Keratinocyte (primary cell): ENCODE measurements at regions not wholly inside any gene's neighbourhood (a gene's known extent, or its start where the extent isn't known, plus 50 kb on each side); places are given as distances from the start of the nearest gene placed in this dataset.

Source experiments
- DNase-seq: peaks from one replicate; pipeline ENCODE4 v3.0.0-alpha.2; 2011; ENCODE audit warnings: low read depth, missing footprints, low spot score
- FAIRE-seq: peaks from 2 replicates; lab custom pipeline; 2011; peaks lifted over from hg19 to GRCh38; lab: Jason Lieb, UNC
- H2AFZ ChIP-seq: 2 replicates; pipeline ENCODE4 v1.6.0; 2012; ENCODE audit warnings: low read length, control low read depth, inconsistent platforms; ENCODE audit not compliant: control insufficient read depth
- H3K27ac ChIP-seq: 2 replicates; pipeline ENCODE4 v1.5.1; 2011; ENCODE audit warnings: low read length; ENCODE audit not compliant: control insufficient read depth, insufficient read depth
- H3K27me3 ChIP-seq: 3 replicates; pipeline ENCODE4 v1.6.0; 2011; ENCODE audit warnings: low read length; ENCODE audit not compliant: control insufficient read depth, insufficient read depth; ENCODE audit errors: extremely low read depth
- H3K36me3 ChIP-seq, 2 experiments: 2 replicates in 1 of 2; 3 replicates in 1 of 2; pipeline ENCODE4 v1.5.1; 2011; ENCODE audit warnings: low read length in 2 of 2, mild to moderate bottlenecking in 1 of 2; ENCODE audit not compliant: control insufficient read depth in 2 of 2, insufficient read depth in 2 of 2; ENCODE audit errors: extremely low read depth in 1 of 2
- H3K4me1 ChIP-seq: 3 replicates; pipeline ENCODE4 v1.5.1; 2011; ENCODE audit warnings: low read length; ENCODE audit not compliant: control insufficient read depth, insufficient read depth; ENCODE audit errors: extremely low read depth
- H3K4me2 ChIP-seq: 3 replicates; pipeline ENCODE4 v1.6.0; 2011; ENCODE audit warnings: low read depth, low read length; ENCODE audit not compliant: control insufficient read depth, insufficient read depth; ENCODE audit errors: extremely low read depth
- H3K4me3 ChIP-seq, 3 experiments: fragments of 200-600 bp in 1 of 3; sonication (generic) in 1 of 3; 2 replicates in 2 of 3; 3 replicates in 1 of 3; pipeline ENCODE4 v1.5.1; 2011 to 2016; ENCODE audit warnings: low read length in 3 of 3, mild to moderate bottlenecking in 3 of 3, control low read depth in 2 of 3, inconsistent platforms in 1 of 3, low read depth in 1 of 3, mixed read lengths in 1 of 3, mixed run types in 1 of 3, moderate library complexity in 1 of 3; ENCODE audit not compliant: control insufficient read depth in 2 of 3, insufficient read depth in 2 of 3; ENCODE audit errors: extremely low read depth in 1 of 3
- H3K79me2 ChIP-seq: 2 replicates; pipeline ENCODE4 v1.6.0; 2012; ENCODE audit warnings: low read length; ENCODE audit not compliant: control insufficient read depth, insufficient read depth
- H3K9ac ChIP-seq: 3 replicates; pipeline ENCODE4 v1.6.0; 2011; ENCODE audit warnings: low read length; ENCODE audit not compliant: control insufficient read depth, insufficient read depth; ENCODE audit errors: extremely low read depth
- H3K9me1 ChIP-seq: 3 replicates; pipeline ENCODE4 v1.6.0; 2011; ENCODE audit warnings: low read length; ENCODE audit not compliant: control insufficient read depth, insufficient read depth; ENCODE audit errors: extremely low read depth
- H3K9me3 ChIP-seq: 2 replicates; pipeline ENCODE4 v1.5.1; 2012; ENCODE audit warnings: low read depth, low read length; ENCODE audit not compliant: control insufficient read depth
- H4K20me1 ChIP-seq: 3 replicates; pipeline ENCODE4 v1.6.0; 2011; ENCODE audit warnings: low read length; ENCODE audit not compliant: control insufficient read depth, insufficient read depth; ENCODE audit errors: extremely low read depth
- CTCF ChIP-seq, 3 experiments: IDR thresholded peaks in 1 of 3; conservative IDR thresholded peaks in 1 of 3; optimal IDR thresholded peaks in 1 of 3; 2 replicates in 2 of 3; 3 replicates in 1 of 3; pipeline versions ENCODE3 to v1.5.1; 2011; ENCODE audit warnings: low read length in 3 of 3, mild to moderate bottlenecking in 3 of 3, moderate library complexity in 2 of 3, control low read depth in 1 of 3, inconsistent platforms in 1 of 3; ENCODE audit not compliant: insufficient read depth in 2 of 3; ENCODE audit errors: extremely low read depth in 1 of 3
- EZH2 ChIP-seq: IDR thresholded peaks from one replicate; pipeline ENCODE4 v1.6.1; 2012; ENCODE audit warnings: inconsistent platforms, mild to moderate bottlenecking, low read length, moderate library complexity
- dilution Hi-C: fragments of 300-500 bp; cut with MboI; formaldehyde crosslinking; loops from one replicate; pipeline ENCODE4 v1.7.0; 2020; ENCODE audit warnings: low sequenced_read_pairs; ENCODE audit not compliant: extremely low pct_ligation_motif_present

GRCh38 chr5:63032343-63032742 is 453.7 kb downstream of the LRRC70 start:
- H3K27me3 ChIP-seq: no peaks in the 10 kb centered on the region
- no peak overlapping the region for H3K4me3 ChIP-seq
- H3K4me2 ChIP-seq: no peak overlapping the region
- no peaks in the 10 kb centered on the region for H3K4me1 ChIP-seq
- dilution Hi-C loops: no loop called here
- TF ChIP-seq CTCF (optimal IDR thresholded peaks at IDR 0.05 in 1 of 3, IDR thresholded peaks at IDR 0.05 in 1 of 3, conservative IDR thresholded peaks at IDR 0.05 in 1 of 3; ENCODE audit: extremely low read depth in 1 of 3, insufficient read depth in 2 of 3, low read length in 3 of 3): no peak
- TF ChIP-seq EZH2: no peak
- DNase-seq (no peak), FAIRE-seq (no peak)
- H3K27ac ChIP-seq: no peak overlapping the region
- no peaks in the 10 kb centered on the region for H3K9me1 ChIP-seq
- H4K20me1 ChIP-seq: no peaks in the 10 kb centered on the region
- H2AFZ ChIP-seq: no peak overlapping the region
- no peak overlapping the region for H3K9ac ChIP-seq
- H3K9me3 ChIP-seq: no peaks in the 10 kb centered on the region
- H3K79me2 ChIP-seq: no peaks in the 10 kb centered on the region
- no peaks in the 10 kb centered on the region for H3K36me3 ChIP-seq

- FAIRE-seq (no peak), DNase-seq (no peak)
- no peaks in the 10 kb centered on the region for H3K79me2 ChIP-seq
Observed at GRCh38 chr5:63029891-63030290, 451.3 kb downstream of the LRRC70 start.

More at GRCh38 chr5:63029891-63030290, 451.3 kb downstream of the LRRC70 start:
- no peak overlapping the region for H3K27ac ChIP-seq
- H3K36me3 ChIP-seq: no peaks in the 10 kb centered on the region
- H3K4me2 ChIP-seq: no peak overlapping the region
- no peaks in the 10 kb centered on the region for H3K4me1 ChIP-seq
- dilution Hi-C loops: no loop called here
- no peaks in the 10 kb centered on the region for H3K9me3 ChIP-seq
- no peak for TF ChIP-seq CTCF (optimal IDR thresholded peaks at IDR 0.05 in 1 of 3, IDR thresholded peaks at IDR 0.05 in 1 of 3, conservative IDR thresholded peaks at IDR 0.05 in 1 of 3; ENCODE audit: extremely low read depth in 1 of 3, insufficient read depth in 2 of 3, low read length in 3 of 3)
- TF ChIP-seq EZH2: no peak
- no peaks in the 10 kb centered on the region for H3K9me1 ChIP-seq
- no peak overlapping the region for H3K9ac ChIP-seq
- no peaks in the 10 kb centered on the region for H4K20me1 ChIP-seq
- no peak overlapping the region for H3K4me3 ChIP-seq
- no peaks in the 10 kb centered on the region for H3K27me3 ChIP-seq
- no peak overlapping the region for H2AFZ ChIP-seq
